GM23338 (cell line): ENCODE measurements at regions not wholly inside any gene's neighbourhood (a gene's known extent, or its start where the extent isn't known, plus 50 kb on each side); places are given as distances from the start of the nearest gene placed in this dataset.
"Not testable (repeated sequence)": the region's sequence is repeated elsewhere in the genome, so short reads cannot be mapped to it uniquely, and the experiment has no call there.

Experiments
- CTCF ChIP-seq, 2 experiments: fragments of 200-600 bp in 1 of 2; sonication (generic) in 1 of 2; conservative IDR thresholded peaks; 2 replicates each; pipeline versions ENCODE4 v1.5.1 to v1.6.1; 2016 to 2017; ENCODE audit warnings: antibody characterized with exemption in 2 of 2, low read depth in 2 of 2, mild to moderate bottlenecking in 2 of 2, moderate library complexity in 1 of 2
- EZH2 ChIP-seq: fragments of 200-600 bp; sonication (generic); IDR thresholded peaks from one replicate; pipeline ENCODE4 v1.8.0; 2017; ENCODE audit warnings: antibody characterized with exemption, mild to moderate bottlenecking, low read depth; ENCODE audit not compliant: unreplicated experiment

GRCh38 chr5:176036391-176036790, 68.3 kb upstream of the THOC3 start:
- not testable (repeated sequence) for TF ChIP-seq CTCF (conservative IDR thresholded peaks at IDR 0.05; ENCODE audit: low read depth in 2 of 2); EZH2
